Prostate gland (tissue), 2 donors: ENCODE measurements at regions not wholly inside any gene's neighbourhood (a gene's known extent, or its start where the extent isn't known, plus 50 kb on each side); places are given as distances from the start of the nearest gene placed in this dataset.

Experiments
- DNase-seq: peaks from one replicate; pipeline ENCODE4 v3.0.0-alpha.2; 2019; ENCODE audit warnings: low spot score
- H3K27ac ChIP-seq, 2 donors: fragments of 200-600 bp; sonication (generic); 2 replicates each; pipeline ENCODE4 v1.5.1; 2017 to 2019
- H3K27me3 ChIP-seq: fragments of 200-600 bp; sonication (generic); replicated peaks from 2 replicates; pipeline ENCODE4 v1.5.1; 2019; ENCODE audit not compliant: insufficient read depth
- H3K36me3 ChIP-seq, 2 donors: fragments of 200-600 bp; sonication (generic); 1 replicate in 1 of 2; 2 replicates in 1 of 2; pipeline versions ENCODE4 v1.5.1 to v1.8.1; 2017 to 2019
- H3K4me1 ChIP-seq: fragments of 200-600 bp; sonication (generic); replicated peaks from 2 replicates; pipeline ENCODE4 v1.5.1; 2019
- H3K4me3 ChIP-seq, 2 donors: fragments of 200-600 bp; sonication (generic); 2 replicates each; pipeline ENCODE4 v1.5.1; 2017 to 2019
- H3K9me3 ChIP-seq: fragments of 200-600 bp; sonication (generic); 2 replicates; pipeline ENCODE4 v1.5.1; 2017
- POLR2A ChIP-seq: fragments of 450-650 bp; IDR thresholded peaks from one replicate; pipeline ENCODE4 v1.6.1; 2016; ENCODE audit warnings: antibody characterized with exemption, mild to moderate bottlenecking
- POLR2AphosphoS5 ChIP-seq: sonication (generic); formaldehyde crosslinking; IDR thresholded peaks from one replicate; pipeline ENCODE4 v1.6.1; 2017; ENCODE audit warnings: antibody characterized with exemption
- WGBS: methylation state at CpG from one replicate; pipeline ENCODE4 v1.1.5; 2018; 5-methylcytosine and 5-hydroxymethylcytosine counted together
- intact Hi-C: fragments of 100-400 bp; cut with DNase I; formaldehyde crosslinking; loops from one replicate; pipeline ENCODE4 v1.14.2; 2022
- TF ChIP-seq, protein P1 (sequence below), 4 experiments: fragments of 200-600 bp in 2 of 4; fragments of 450-650 bp in 2 of 4; sonication (generic) in 2 of 4; IDR thresholded peaks; 1 replicate in 3 of 4; 2 replicates in 1 of 4; pipeline ENCODE4 v1.5.1; 2016 to 2019; ENCODE audit warnings: antibody characterized with exemption in 4 of 4, mild to moderate bottlenecking in 2 of 4, moderate library complexity in 2 of 4

DNA sequence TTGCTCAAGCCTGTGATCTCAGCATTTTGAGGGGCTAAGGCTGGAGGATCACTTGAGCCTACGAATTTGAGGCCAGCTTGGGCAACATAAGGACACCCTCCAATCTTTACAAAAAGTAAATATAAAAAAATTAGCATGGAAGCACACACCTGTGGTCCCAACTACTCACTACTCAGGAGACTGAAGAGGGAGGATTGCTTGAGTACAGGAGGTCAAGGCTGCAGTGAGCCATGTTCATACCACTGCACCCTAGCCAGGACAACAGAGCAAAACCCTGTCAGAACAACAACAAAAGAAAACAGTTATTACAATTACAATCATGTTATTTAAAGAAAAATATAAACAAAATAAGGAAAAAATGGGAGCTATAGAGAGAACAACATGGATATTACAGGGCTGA is 82.5 kb upstream of the TNFAIP3 start:
- intact Hi-C loops, result no loop called here
- no peaks in the 10 kb centered on the region for H3K36me3 ChIP-seq
- WGBS, result 89% methylated on average over 1 of the region's 1 CpG
- TF ChIP-seq POLR2AphosphoS5 (no peak), POLR2A (no peak)
- TF ChIP-seq, protein P1, sequence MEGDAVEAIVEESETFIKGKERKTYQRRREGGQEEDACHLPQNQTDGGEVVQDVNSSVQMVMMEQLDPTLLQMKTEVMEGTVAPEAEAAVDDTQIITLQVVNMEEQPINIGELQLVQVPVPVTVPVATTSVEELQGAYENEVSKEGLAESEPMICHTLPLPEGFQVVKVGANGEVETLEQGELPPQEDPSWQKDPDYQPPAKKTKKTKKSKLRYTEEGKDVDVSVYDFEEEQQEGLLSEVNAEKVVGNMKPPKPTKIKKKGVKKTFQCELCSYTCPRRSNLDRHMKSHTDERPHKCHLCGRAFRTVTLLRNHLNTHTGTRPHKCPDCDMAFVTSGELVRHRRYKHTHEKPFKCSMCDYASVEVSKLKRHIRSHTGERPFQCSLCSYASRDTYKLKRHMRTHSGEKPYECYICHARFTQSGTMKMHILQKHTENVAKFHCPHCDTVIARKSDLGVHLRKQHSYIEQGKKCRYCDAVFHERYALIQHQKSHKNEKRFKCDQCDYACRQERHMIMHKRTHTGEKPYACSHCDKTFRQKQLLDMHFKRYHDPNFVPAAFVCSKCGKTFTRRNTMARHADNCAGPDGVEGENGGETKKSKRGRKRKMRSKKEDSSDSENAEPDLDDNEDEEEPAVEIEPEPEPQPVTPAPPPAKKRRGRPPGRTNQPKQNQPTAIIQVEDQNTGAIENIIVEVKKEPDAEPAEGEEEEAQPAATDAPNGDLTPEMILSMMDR (IDR thresholded peaks at IDR 0.05), result no peak
- H3K27me3 ChIP-seq, result no peaks in the 10 kb centered on the region
- DNase-seq, result no peak
- H3K27ac ChIP-seq, result no peak overlapping the region
- no peaks in the 10 kb centered on the region for H3K4me1 ChIP-seq
- H3K4me3 ChIP-seq, result no peak overlapping the region
- H3K9me3 ChIP-seq, result no peaks in the 10 kb centered on the region

DNA sequence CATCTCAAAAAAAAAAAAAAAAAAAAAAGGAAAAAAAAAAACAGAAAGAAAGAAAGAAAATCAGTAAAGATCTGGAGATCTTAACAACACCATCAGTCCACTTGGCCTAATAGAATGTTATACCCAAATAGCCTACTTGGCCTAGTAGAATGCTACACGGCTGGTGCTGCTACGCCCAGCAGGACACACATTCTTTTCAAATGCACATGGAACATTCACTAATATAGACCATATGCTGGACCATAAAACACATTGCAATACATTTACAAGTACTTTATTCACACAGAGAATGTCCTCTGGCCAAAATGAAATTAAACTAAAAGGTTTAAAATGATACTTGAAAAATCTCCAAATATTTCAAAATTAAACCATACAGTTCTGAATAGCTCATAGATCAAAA is 80.0 kb upstream of the TNFAIP3 start:
- Histone ChIP-seq H3K4me1 (no peaks in the 10 kb centered on the region), H3K27ac (no peak overlapping the region), H3K27me3 (no peaks in the 10 kb centered on the region), H3K9me3 (no peaks in the 10 kb centered on the region), H3K36me3 (no peaks in the 10 kb centered on the region), H3K4me3 (no peak overlapping the region)
- intact Hi-C loops, result no loop called here
- no peak for TF ChIP-seq POLR2AphosphoS5
- TF ChIP-seq, protein P1 (IDR thresholded peaks at IDR 0.05), result no peak
- TF ChIP-seq POLR2A, result no peak
- 91% methylated on average over 2 of the region's 2 CpGs for WGBS
- DNase-seq, result no peak

DNA sequence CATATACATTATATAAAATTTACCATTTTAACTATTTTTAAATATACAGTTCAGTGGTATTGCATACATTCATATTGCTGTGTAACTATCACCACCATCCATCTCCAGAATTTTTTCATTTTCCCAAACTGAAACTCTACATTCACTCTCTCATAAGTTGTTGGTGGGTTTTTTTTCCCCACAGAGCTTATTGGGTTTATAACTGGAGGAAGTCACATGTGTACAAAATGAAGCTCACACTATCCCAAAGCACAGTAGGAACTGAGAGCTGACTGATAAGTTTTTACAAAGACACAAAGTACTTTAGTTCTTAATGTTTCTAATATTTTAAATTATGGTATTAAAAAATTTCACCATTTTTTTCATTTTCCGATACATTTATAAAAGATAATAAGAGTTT is 78.8 kb upstream of the TNFAIP3 start:
- no peaks in the 10 kb centered on the region for H3K9me3 ChIP-seq
- intact Hi-C loops, result no loop called here
- DNase-seq, result no peak
- 95% methylated on average over 1 of the region's 1 CpG for WGBS
- no peaks in the 10 kb centered on the region for H3K4me1 ChIP-seq
- H3K27ac ChIP-seq, result no peak overlapping the region
- no peaks in the 10 kb centered on the region for H3K27me3 ChIP-seq
- TF ChIP-seq POLR2AphosphoS5, result no peak
- TF ChIP-seq POLR2A, result no peak
- TF ChIP-seq, protein P1 (IDR thresholded peaks at IDR 0.05), result no peak
- H3K4me3 ChIP-seq, result no peak overlapping the region
- H3K36me3 ChIP-seq, result no peaks in the 10 kb centered on the region

DNA sequence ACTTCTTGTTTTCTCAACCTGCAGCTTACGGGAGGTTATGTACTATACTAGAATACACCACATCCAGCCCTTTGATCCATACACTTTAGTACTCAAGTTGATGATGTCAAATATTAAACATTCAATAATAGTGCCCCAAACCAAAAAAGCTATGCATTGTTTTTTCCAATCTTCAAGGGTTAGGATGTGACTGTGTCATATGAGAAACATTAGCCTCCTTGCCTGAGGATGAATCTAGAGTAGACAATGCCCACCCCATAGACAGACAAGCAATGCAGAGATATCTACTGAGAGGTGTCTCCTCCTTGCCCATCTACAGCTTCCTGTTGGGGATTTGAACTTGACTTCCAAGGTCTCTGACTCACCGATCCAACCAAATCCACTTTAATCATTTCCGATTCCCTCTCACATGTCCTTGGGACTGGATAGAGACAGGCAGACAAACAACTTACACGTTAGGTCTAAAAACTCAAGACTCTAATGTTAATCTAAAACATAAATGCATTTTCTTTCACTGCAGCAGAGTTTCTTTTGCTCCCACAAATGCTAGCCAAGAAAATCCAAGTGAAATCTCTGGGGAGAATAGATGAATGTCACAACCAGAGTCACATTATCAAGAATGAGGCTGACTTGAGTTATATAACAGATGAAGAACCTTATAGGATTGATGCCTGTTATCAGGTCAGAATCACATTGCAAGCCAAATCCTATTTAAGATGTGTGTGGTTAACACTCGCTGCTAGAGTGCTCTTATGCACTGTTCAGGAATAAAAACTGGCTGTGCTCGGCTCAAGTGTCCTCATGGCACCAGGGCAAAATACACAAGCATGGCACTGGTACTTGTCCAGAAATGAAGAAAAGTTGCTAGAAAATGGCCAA is 75.5 kb upstream of the TNFAIP3 start:
- Histone ChIP-seq H3K9me3 (no peaks in the 10 kb centered on the region), H3K27ac (no peak overlapping the region), H3K36me3 (no peaks in the 10 kb centered on the region), H3K27me3 (no peaks in the 10 kb centered on the region), H3K4me3 (no peak overlapping the region), H3K4me1 (no peaks in the 10 kb centered on the region)
- DNase-seq, result no peak
- WGBS, result 88% methylated on average over 6 of the region's 6 CpGs
- TF ChIP-seq POLR2A (no peak), POLR2AphosphoS5 (no peak)
- TF ChIP-seq, protein P1 (IDR thresholded peaks at IDR 0.05), result no peak
- intact Hi-C loops, result no loop called here
